DOHH2 (cell line): ENCODE measurements at regions not wholly inside any gene's neighbourhood (a gene's known extent, or its start where the extent isn't known, plus 50 kb on each side); places are given as distances from the start of the nearest gene placed in this dataset.

Experiments
- CTCF ChIP-seq: fragments of 200-600 bp; sonication (generic); IDR thresholded peaks from one replicate; pipeline ENCODE4 v1.5.1; 2014; ENCODE audit warnings: antibody characterized with exemption, mild to moderate bottlenecking, low read depth, low read length; ENCODE audit not compliant: poor library complexity, severe bottlenecking
- EZH2phosphoT487 ChIP-seq: fragments of 200-600 bp; sonication (generic); IDR thresholded peaks from 2 replicates; pipeline ENCODE4 v1.6.1; 2017; ENCODE audit warnings: borderline replicate concordance, mild to moderate bottlenecking, antibody characterized with exemption, low read length, moderate library complexity, mixed read lengths

GRCh38 chr14:65291531-65291930 is 121.0 kb upstream of the FUT8 start:
- TF ChIP-seq CTCF (no peak), EZH2phosphoT487 (no peak)
